GM23338 (cell line): ENCODE measurements at regions not wholly inside any gene's neighbourhood (a gene's known extent, or its start where the extent isn't known, plus 50 kb on each side); places are given as distances from the start of the nearest gene placed in this dataset.
A peak's percentile ranks its signal among the peaks of the same experiment; 100 is the strongest.

ENCODE experiments used
- CREB1 ChIP-seq: fragments of 250-450 bp; sonication (Bioruptor Pico); IDR thresholded peaks from 2 replicates; pipeline ENCODE4 v1.5.0; 2020; ENCODE audit warnings: low read depth, mild to moderate bottlenecking, moderate library complexity
- CTCF ChIP-seq, 2 experiments: fragments of 200-600 bp in 1 of 2; sonication (generic) in 1 of 2; conservative IDR thresholded peaks; 2 replicates each; pipeline versions ENCODE4 v1.5.1 to v1.6.1; 2016 to 2017; ENCODE audit warnings: antibody characterized with exemption in 2 of 2, low read depth in 2 of 2, mild to moderate bottlenecking in 2 of 2, moderate library complexity in 1 of 2
- EZH2 ChIP-seq: fragments of 200-600 bp; sonication (generic); IDR thresholded peaks from one replicate; pipeline ENCODE4 v1.8.0; 2017; ENCODE audit warnings: antibody characterized with exemption, mild to moderate bottlenecking, low read depth; ENCODE audit not compliant: unreplicated experiment
- EZH2phosphoT487 ChIP-seq: fragments of 200-600 bp; sonication (generic); IDR thresholded peaks from one replicate; pipeline ENCODE4 v1.8.1; 2018; ENCODE audit warnings: antibody characterized with exemption; ENCODE audit not compliant: unreplicated experiment
- JUNB ChIP-seq: IDR thresholded peaks from one replicate; pipeline ENCODE4 v1.6.1; 2016; ENCODE audit warnings: antibody characterized with exemption; ENCODE audit not compliant: unreplicated experiment
- POLR2AphosphoS5 ChIP-seq: IDR thresholded peaks from 2 replicates; pipeline ENCODE4 v1.6.1; 2016; ENCODE audit warnings: antibody characterized with exemption, low read depth
- STAT1 ChIP-seq: IDR thresholded peaks from one replicate; pipeline ENCODE4 v1.6.1; 2016; ENCODE audit warnings: antibody characterized with exemption; ENCODE audit not compliant: unreplicated experiment

- peak in 1 of 2 experiments; percentile 42; a peak in 2 of 4 replicates for TF ChIP-seq CTCF (conservative IDR thresholded peaks at IDR 0.05; ENCODE audit: low read depth in 2 of 2)
- TF ChIP-seq POLR2AphosphoS5, result no peak
- TF ChIP-seq EZH2, result no peak
- TF ChIP-seq CREB1 (CRISPR knock-in tag), result no peak
- TF ChIP-seq JUNB, result no peak
- TF ChIP-seq STAT1, result no peak
- TF ChIP-seq EZH2phosphoT487, result no peak
Measured at GRCh38 chr1:29644812-29645211, 408.5 kb downstream of the PTPRU start.
